Right lobe of liver (tissue), 6 donors: ENCODE measurements at regions not wholly inside any gene's neighbourhood (a gene's known extent, or its start where the extent isn't known, plus 50 kb on each side); places are given as distances from the start of the nearest gene placed in this dataset.

Source experiments
- ATAC-seq, 4 donors: fragments of 200-7000 bp; cut with Tn5 transposase; one replicate each; pipeline ENCODE4 v1.9.1; 2020; ENCODE audit warnings: mild to moderate bottlenecking in 4 of 4, moderate library complexity in 4 of 4
- DNase-seq, 3 donors: peaks; one replicate each; pipeline ENCODE4 v3.0.0-alpha.2; 2020
- H3K27ac ChIP-seq, 3 donors: fragments of 200-600 bp; one replicate each; pipeline ENCODE4 v1.8.0; 2022
- H3K27me3 ChIP-seq, 2 donors: fragments of 200-600 bp; one replicate each; pipeline ENCODE4 v1.8.0; 2022
- H3K36me3 ChIP-seq, 4 donors: fragments of 200-600 bp; sonication (generic) in 1 of 4; one replicate each; pipeline versions ENCODE4 v1.5.1 to v1.8.0; 2017 to 2022; ENCODE audit warnings: control low read depth in 1 of 4
- H3K4me1 ChIP-seq, 4 donors: fragments of 200-600 bp; sonication (generic) in 1 of 4; one replicate each; pipeline versions ENCODE4 v1.5.1 to v1.8.0; 2017 to 2022; ENCODE audit warnings: control low read depth in 1 of 4
- H3K4me3 ChIP-seq, 3 donors: fragments of 200-600 bp; one replicate each; pipeline ENCODE4 v1.8.0; 2022
- H3K9me3 ChIP-seq, 4 donors: fragments of 200-600 bp; sonication (generic) in 1 of 4; one replicate each; pipeline versions ENCODE4 v1.5.1 to v1.8.0; 2017 to 2022; ENCODE audit warnings: control low read depth in 1 of 4
- CTCF ChIP-seq, 4 donors: fragments of 200-600 bp in 3 of 4; fragments of 450-650 bp in 1 of 4; IDR thresholded peaks; one replicate each; pipeline versions ENCODE4 v1.5.1 to v1.8.0; 2016 to 2022; ENCODE audit warnings: antibody characterized with exemption in 4 of 4, mild to moderate bottlenecking in 2 of 4
- POLR2A ChIP-seq: fragments of 450-650 bp; IDR thresholded peaks from one replicate; pipeline ENCODE4 v1.6.1; 2017; ENCODE audit warnings: antibody characterized with exemption, mild to moderate bottlenecking
- WGBS: methylation state at CpG from one replicate; pipeline ENCODE4 v1.1.6; 2018; ENCODE audit warnings: low coverage, low lambda C conversion rate; ENCODE audit not compliant: insufficient coverage; ENCODE audit errors: missing lambda C conversion rate; 5-methylcytosine and 5-hydroxymethylcytosine counted together
- intact Hi-C, 2 donors: fragments of 100-400 bp; cut with DNase I; formaldehyde crosslinking; loops; one replicate each; pipeline versions ENCODE4 v1.11.2 to v1.14.1; 2022
- donor health status: DM: no; HTN: yes; CAD: no.
- donor health status: DM: no; HTN: no; CAD: no.
- donor health status: DM: no; HTN: no; CAD: no.
- donor health status: DM: no; HTN: yes; CAD: no.
- donor health status: DM: no; HTN: yes; CAD: no.

- ATAC-seq = no peak
- Histone ChIP-seq H3K4me3 (no peak overlapping the region), H3K9me3 (no peaks in the 10 kb centered on the region), H3K27me3 (no peaks in the 10 kb centered on the region), H3K27ac (no peak overlapping the region), H3K36me3 (peaks cover 0 to 3% (median 0%) of the 10 kb centered on the region in 4 donors), H3K4me1 (no peaks in the 10 kb centered on the region)
- 67% methylated on average over 3 of the region's 3 CpGs for WGBS
- TF ChIP-seq CTCF (IDR thresholded peaks at IDR 0.05) (no peak), POLR2A (no peak)
- intact Hi-C loops = no loop called here
- DNase-seq = no peak
Measured at GRCh38 chr3:81293156-81293555, 468.3 kb downstream of the GBE1 start.

DNA sequence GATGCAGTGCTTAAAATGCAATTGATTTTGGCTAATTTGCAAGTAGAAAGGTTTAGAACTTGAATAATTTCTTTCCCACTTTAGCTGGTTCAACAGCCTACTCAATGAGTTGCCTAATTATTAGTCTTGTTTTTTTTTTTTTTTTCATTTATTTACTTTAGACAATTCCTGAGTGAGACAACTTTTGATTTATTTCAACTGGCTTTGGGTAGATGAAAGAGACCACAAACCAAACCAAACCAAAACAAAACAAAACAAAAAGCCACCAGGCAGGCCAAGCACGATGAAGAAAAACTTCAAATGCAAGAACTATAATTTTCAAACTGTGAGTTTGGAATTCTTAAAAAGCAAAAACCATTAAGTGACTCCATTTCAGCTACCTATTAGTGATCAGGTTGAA, 469.9 kb downstream of the GBE1 start:
- no peak for DNase-seq
- no peak for ATAC-seq
- Histone ChIP-seq H3K4me1 (no peaks in the 10 kb centered on the region), H3K4me3 (no peak overlapping the region), H3K27ac (no peak overlapping the region), H3K9me3 (no peaks in the 10 kb centered on the region), H3K36me3 (peaks cover 0 to 3% (median 0%) of the 10 kb centered on the region in 4 donors), H3K27me3 (no peaks in the 10 kb centered on the region)
- WGBS = 56% methylated on average over 1 of the region's 1 CpG
- intact Hi-C loops = no loop called here
- no peak for TF ChIP-seq CTCF (IDR thresholded peaks at IDR 0.05)
- TF ChIP-seq POLR2A = no peak

- H3K27me3 ChIP-seq = no peaks in the 10 kb centered on the region
- H3K36me3 ChIP-seq = peaks cover 0 to 3% (median 0%) of the 10 kb centered on the region in 4 donors
- H3K9me3 ChIP-seq = no peaks in the 10 kb centered on the region
- WGBS = 64% methylated on average over 3 of the region's 3 CpGs
- ATAC-seq = no peak
- TF ChIP-seq CTCF (IDR thresholded peaks at IDR 0.05) = no peak
- TF ChIP-seq POLR2A = no peak
- H3K4me3 ChIP-seq = no peak overlapping the region
- no peak overlapping the region for H3K27ac ChIP-seq
- intact Hi-C loops = no loop called here
- no peak for DNase-seq
- H3K4me1 ChIP-seq = no peaks in the 10 kb centered on the region
Measured at GRCh38 chr3:81289676-81290075, 471.8 kb downstream of the GBE1 start.

- Histone ChIP-seq H3K36me3 (no peaks in the 10 kb centered on the region), H3K4me3 (no peak overlapping the region), H3K9me3 (no peaks in the 10 kb centered on the region), H3K4me1 (no peaks in the 10 kb centered on the region), H3K27ac (no peak overlapping the region), H3K27me3 (no peaks in the 10 kb centered on the region)
- DNase-seq = no peak
- TF ChIP-seq POLR2A = no peak
- TF ChIP-seq CTCF (IDR thresholded peaks at IDR 0.05) = no peak
- WGBS = 47% methylated on average over 4 of the region's 4 CpGs
- intact Hi-C loops = no loop called here
- ATAC-seq = no peak
Measured at GRCh38 chr3:81279481-81280379, 481.7 kb downstream of the GBE1 start.
